DMS153 treated with DMSO at 0.1 percent for 48 hours (cell line): ENCODE measurements at regions not wholly inside any gene's neighbourhood (a gene's known extent, or its start where the extent isn't known, plus 50 kb on each side); places are given as distances from the start of the nearest gene placed in this dataset.

Source experiments
- DNase-seq: peaks from one replicate; lab custom pipeline; 2025; ENCODE audit not compliant: unreplicated experiment; lab: John Stamatoyannopoulos, UW

- DNase-seq: no peak
These were observed 1472.8 kb downstream of the PCDH7 start for GRCh38 chr4:32192991-32193390.

- DNase-seq: no peak
These were observed 1477.0 kb downstream of the PCDH7 start for GRCh38 chr4:32196950-32197688.

GRCh38 chr4:32199639-32200038 is 1479.5 kb downstream of the PCDH7 start:
- no peak for DNase-seq

GRCh38 chr4:32203340-32203739 is 1483.2 kb downstream of the PCDH7 start:
- no peak for DNase-seq

GRCh38 chr4:32206756-32207155 is 1486.6 kb downstream of the PCDH7 start:
- DNase-seq: no peak

GRCh38 chr4:32207456-32207855 is 1487.3 kb downstream of the PCDH7 start:
- DNase-seq: no peak

- no peak for DNase-seq
These were observed 1495.1 kb downstream of the PCDH7 start for GRCh38 chr4:32215277-32215676.

- DNase-seq: no peak
These were observed 1496.3 kb downstream of the PCDH7 start for GRCh38 chr4:32216502-32216901.

GRCh38 chr4:32219306-32220075 is 1499.3 kb downstream of the PCDH7 start:
- no peak for DNase-seq

- DNase-seq: no peak
These were observed 1506.0 kb downstream of the PCDH7 start for GRCh38 chr4:32226204-32226603.

GRCh38 chr4:32226733-32227132 is 1506.6 kb downstream of the PCDH7 start:
- no peak for DNase-seq

GRCh38 chr4:32243926-32244325 is 1523.8 kb downstream of the PCDH7 start:
- DNase-seq: no peak

- DNase-seq: no peak
These were observed 1528.9 kb downstream of the PCDH7 start for GRCh38 chr4:32249040-32249439.

- no peak for DNase-seq
These were observed 1531.0 kb downstream of the PCDH7 start for GRCh38 chr4:32251126-32251525.

- DNase-seq: no peak
These were observed 1531.8 kb downstream of the PCDH7 start for GRCh38 chr4:32251926-32252325.

GRCh38 chr4:32254216-32254615 is 1534.0 kb downstream of the PCDH7 start:
- DNase-seq: no peak

GRCh38 chr4:32258986-32259385 is 1538.8 kb downstream of the PCDH7 start:
- no peak for DNase-seq

- no peak for DNase-seq
These were observed 1541.0 kb downstream of the PCDH7 start for GRCh38 chr4:32261196-32261595.

- no peak for DNase-seq
These were observed 1548.7 kb downstream of the PCDH7 start for GRCh38 chr4:32268863-32269262.

GRCh38 chr4:32290102-32290501 is 1569.9 kb downstream of the PCDH7 start:
- no peak for DNase-seq

- DNase-seq: no peak
These were observed 1598.8 kb downstream of the PCDH7 start for GRCh38 chr4:32318926-32319325.

GRCh38 chr4:32321421-32321820 is 1601.3 kb downstream of the PCDH7 start:
- no peak for DNase-seq
